Colon (tissue), 2 donors: ENCODE measurements at regions not wholly inside any gene's neighbourhood (a gene's known extent, or its start where the extent isn't known, plus 50 kb on each side); places are given as distances from the start of the nearest gene placed in this dataset.
"Not testable (repeated sequence)": the region's sequence is repeated elsewhere in the genome, so short reads cannot be mapped to it uniquely, and the experiment has no call there.

ENCODE experiments used
- FAIRE-seq: peaks from 2 replicates; lab custom pipeline; 2012; peaks lifted over from hg19 to GRCh38; lab: Jason Lieb, UNC
- donor health status: control.
- donor health status: control.

DNA sequence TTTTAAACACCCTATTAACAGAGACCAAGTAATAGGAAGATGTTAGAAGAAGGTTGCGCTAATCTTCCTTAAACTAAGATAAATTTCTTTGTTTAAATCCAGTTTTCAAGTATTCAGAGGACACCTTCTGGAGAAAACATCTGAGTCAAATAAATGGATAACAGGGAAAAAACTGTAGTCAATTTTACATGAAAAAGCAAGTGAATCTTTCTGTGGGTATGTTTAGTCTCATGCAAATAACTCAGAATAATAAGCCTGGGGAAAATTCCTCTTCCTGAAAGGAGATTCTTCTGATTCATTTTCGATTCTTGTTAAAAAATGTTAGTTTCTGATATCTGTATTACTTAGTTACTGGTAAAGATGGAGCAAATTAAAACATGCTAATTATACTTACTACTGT is 145.5 kb downstream of the CTH start:
- FAIRE-seq: no peak

DNA sequence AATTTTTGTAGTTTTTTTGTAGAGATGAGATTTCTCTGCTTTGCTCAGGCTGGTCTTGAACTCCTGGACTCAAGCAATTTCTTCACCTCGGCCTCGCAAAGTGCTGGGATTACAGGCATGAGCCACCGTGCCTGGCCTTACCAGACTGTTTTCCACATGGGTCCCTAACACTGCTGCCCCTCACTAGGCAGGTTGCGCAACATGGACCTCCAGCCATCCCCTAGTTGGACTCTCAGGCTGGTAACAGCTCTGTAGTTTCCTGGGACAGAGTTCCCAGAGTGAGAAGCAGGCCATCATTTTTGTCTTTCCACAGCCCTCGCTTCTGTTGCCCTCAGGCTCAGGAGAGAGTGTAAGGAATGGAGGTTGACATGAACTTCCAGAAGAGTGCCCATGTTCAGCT is 156.1 kb downstream of the CTH start:
- FAIRE-seq: no peak

DNA sequence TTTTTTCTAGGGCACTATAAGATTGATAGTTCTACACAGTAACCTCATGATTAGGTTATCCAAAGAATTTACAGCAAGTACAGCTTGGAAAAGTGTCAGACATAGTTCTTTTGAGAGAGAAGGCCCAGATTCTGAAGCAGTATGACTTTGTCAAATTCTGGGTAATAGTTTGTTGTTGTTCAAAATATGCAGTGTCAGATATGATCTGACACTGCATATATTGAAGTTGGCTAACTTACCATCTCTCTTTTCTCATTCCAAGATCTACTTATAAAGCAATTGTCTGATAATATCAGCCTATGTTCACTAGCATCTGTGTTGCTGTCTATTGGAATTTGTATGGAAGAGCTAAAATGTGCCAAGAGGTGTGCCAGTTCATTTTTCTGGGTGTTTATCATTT is 160.1 kb downstream of the CTH start:
- no peak for FAIRE-seq

DNA sequence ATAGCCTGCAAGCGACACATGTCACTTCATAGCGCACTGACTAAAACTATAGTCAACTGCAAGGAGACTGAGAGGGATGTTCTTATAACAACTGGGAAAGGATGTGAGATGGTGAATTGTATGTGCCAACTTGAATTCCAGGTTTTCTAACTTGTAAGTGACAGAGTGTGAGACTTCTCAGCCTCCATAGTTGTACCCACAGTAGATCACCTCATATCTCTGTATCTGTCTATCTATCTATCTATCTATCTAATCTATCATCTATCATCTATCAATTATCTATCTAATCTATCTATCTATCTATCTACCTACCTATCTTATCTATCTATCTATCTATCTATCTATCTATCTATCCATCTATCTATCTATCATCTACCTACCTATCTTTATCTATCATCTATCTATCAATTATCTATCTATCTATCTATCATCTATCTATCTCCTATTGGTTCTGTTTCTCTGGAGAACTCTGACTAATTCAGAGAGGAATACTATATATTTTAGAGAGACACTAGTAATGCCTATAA is 162.3 kb downstream of the CTH start:
- no peak for FAIRE-seq

DNA sequence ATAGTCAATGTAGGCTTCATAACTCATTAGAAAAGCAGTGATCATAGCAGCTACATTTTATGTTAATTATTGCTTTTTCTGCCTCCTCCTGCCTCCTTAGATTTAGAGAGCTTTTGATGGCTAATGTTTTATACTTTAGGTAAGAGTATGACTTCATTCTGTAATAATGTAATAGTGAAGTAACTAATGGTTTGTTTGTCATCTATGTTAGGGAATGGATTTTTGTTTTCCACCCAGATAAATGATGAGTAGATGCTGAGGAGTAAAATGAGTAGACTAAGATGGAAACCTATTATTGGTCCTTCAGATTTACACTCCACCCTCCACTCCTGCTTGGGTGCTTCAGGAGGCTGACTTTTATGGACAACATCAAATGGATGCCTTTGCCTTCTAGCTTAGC is 170.6 kb downstream of the CTH start:
- no peak for FAIRE-seq

DNA sequence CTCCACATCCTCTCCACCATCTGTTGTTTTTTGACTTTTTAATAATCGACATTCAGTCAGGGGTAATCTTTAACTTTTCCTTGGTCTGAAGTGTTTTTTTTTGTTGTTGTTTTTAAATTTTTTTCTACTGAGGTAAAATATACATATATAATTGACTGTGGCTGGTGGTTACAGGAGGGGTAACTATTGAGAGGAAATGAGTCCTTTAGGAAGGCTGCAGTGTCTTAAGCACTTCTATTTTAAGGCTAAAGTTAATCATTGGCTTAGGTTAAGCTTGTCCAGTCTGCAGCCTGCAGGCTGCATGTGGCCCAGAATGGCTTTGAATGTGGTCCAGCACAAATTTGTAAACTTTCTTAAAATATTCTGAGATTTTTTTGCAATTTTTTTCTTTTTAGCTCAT is 172.5 kb downstream of the CTH start:
- FAIRE-seq: no peak

DNA sequence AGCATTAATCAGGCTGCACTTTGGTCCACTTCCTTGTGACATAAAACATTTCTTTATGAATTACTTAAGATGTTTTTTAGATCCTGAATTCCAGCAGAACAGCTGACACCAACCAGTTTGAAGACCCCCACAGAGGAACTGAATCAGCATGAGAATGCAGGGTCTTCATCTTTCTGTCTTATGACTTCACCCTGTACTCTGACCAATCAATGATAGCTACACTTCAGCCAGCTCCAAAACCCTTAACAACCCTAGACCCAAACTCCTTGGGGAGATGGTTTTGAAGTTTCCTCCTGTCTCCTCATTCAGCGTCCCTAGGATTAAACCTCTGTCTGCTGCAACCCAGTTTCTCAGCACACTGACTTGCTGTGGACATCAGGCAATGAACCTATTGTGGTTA is 175.0 kb downstream of the CTH start:
- FAIRE-seq: no peak

DNA sequence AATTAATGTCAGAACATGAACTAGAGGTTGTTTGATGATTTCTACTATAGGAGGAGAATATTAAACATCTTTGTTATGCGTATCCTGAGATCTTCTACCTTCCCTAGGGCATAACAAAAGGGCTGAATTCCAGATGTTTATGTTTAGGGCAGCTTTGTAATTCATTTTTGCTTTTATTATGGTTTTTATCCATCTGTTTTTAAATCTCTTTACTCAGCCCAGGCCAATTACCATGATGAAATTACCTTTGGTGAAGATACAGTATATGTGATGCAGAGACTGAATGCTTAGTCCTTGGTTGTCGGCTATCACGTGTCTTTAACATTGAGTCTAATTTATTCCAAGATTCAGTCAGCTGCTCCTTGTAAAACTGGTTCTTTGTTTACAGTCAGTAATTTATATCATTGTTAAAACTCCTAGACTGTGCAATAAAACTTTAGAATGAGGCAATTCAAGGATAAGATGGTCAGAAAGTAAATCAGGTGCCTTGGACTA is 176.9 kb downstream of the CTH start:
- FAIRE-seq: no peak

DNA sequence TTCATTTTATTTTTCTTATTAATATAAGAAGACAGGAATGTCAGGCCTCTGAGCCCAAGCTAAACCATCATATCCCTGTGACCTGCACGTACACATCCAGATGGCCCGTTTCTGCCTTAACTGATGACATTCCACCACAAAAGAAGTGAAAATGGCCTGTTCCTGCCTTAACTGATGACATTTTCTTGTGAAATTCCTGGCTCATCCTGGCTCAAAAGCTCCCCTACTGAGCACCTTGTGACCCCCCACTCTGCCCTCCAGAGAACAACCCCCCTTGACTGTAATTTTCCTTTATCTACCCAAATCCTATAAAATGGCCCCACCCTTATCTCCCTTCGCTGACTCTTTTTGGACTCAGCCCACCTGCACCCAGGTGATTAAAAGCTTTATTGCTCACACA is 182.5 kb downstream of the CTH start:
- FAIRE-seq: not testable (repeated sequence)

DNA sequence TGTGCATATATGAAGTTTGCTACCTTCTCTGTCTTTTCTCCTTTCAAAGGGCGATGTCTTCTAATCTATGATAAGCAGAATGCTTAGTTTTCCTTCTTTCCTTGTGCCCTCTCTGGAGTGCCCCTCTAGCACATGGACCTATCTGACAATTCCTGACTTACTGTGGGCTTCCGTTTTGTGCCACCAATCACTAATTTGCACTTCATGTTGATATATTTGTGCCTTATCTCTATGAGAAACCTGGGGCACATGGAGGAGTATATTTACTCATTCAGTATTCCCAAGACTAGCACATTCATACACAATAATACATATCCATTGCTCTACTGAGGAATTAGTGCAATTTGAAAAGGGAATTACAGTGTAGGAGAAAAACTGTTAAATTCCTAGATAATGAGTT is 197.7 kb downstream of the CTH start:
- no peak for FAIRE-seq

DNA sequence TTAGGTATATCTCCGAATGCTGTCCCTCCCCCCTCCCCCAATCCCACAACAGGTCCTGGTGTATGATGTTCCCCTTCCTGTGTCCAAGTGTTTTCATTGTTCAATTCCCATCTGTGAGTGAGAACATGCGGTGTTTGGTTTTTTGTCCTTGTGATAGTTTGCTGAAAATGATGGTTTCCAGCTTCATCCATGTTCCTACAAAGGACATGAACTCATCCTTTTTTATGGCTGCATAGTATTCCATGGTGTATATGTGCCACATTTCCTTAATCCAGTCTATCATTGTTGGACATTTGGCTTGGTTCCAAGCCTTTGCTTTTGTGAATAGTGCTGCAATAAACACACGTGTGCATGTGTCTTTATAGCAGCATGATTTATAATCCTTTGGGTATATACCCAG is 199.1 kb downstream of the CTH start:
- FAIRE-seq: not testable (repeated sequence)

DNA sequence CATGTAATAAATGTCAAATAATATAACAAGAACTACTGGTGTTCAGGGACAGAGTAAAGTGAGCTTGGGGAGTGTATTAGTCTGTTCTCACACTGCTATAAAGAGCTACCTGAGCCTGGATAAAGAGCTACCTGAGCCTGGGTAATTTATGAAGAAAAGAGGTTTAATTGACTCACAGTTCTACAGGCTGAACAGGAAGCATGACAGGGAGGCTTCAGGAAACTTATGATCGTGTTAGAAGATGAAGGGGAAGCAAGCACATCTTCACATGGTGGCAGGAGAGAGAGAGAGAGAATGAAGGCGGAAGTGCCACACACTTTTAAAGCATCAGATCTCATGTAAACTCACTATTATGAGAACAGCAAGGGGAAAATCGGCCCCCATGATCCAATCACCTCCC is 205.9 kb downstream of the CTH start:
- no peak for FAIRE-seq

DNA sequence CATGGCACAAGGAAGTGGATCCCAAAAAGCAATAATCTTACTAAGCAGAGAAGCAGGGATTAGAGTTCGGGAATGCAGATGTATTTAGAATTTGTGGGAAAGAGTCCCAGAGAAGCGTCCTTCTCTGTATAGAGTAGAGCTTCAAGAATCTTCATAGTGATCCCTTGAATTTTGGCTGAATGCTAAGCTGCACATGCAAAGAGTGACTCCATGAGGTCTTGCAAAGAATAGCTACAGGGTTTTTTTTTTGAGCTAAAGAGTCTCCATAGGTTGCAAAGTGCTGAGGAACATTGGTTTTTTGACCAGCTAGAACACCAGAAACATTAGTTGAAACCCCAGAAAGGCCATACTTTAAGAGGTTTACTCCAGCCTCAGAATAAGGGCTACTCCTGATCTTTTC is 206.7 kb downstream of the CTH start:
- FAIRE-seq: no peak

DNA sequence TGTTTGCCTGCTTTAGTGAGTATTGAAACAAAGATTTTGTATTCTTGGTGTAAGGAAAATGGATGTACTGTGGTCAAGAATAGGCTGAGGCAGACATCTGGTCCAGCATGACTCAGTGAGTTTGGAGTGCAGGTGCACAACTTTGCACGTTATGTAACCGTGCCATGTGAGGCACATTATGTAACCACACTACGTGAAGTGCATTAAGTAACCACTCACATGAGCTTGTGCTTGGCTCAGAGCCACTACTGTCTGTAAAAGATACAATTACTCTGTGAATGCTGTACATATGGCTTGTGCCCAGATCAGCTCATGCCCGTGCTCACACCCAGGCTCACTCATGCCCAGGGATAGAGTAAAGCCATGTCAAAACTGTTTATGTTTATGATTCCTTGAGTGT is 216.8 kb downstream of the CTH start:
- FAIRE-seq: no peak

DNA sequence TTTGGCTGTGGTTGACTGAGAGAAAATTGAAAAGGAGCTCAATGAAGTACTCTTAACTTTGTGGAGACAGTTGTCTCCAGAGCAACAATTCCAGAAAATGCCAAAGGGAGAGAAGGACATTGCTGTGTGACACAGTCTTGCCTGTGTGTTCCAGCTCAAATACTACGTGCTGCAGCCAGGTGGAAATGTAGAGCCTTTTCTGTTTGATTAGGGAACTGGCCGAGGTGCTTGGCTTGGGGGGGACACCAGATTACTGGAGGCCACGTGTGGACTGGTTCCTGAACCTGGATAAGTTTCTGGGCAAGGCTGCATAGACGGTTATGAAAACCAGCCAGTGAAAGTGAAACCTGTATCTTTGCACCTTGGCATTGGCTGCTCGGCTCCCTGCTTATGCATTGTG is 217.9 kb downstream of the CTH start:
- FAIRE-seq: no peak

DNA sequence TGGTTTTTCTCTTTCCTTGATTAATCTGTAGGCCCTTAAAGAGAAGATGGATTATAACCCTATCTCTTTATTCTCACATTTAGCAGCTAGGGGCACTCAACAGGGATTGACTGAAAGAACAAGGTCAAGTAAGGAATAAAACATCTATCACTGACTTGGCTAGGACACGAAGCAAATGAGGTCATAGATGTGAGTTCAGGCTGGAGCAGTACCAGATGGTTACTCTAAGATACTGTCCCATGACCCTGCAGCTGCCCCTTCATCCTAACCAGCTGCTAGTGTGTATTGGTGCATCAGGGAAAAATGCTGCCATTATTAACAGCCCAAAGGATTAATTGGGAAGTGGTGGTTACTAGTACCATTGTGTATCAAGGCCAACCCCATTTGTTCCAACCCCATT is 221.9 kb downstream of the CTH start:
- no peak for FAIRE-seq

DNA sequence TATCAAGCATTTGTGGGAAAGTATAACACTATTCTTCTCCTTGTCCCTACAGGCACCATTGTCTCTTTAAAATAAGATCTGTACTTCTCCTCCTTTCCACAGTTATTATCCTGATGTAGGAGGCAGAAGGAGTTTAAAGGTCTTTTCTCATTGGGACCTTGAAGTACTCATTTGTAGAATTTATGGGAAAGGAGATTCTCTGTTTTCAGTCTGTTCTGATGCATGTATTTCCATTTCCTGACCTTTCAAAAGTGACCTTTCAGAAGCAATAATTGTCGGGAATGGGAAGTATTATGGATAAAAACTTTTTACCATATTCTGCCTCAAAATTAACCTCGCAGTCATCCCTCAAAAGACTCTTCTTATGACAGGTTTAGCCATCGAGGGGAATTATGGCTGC is 224.8 kb downstream of the CTH start:
- no peak for FAIRE-seq

DNA sequence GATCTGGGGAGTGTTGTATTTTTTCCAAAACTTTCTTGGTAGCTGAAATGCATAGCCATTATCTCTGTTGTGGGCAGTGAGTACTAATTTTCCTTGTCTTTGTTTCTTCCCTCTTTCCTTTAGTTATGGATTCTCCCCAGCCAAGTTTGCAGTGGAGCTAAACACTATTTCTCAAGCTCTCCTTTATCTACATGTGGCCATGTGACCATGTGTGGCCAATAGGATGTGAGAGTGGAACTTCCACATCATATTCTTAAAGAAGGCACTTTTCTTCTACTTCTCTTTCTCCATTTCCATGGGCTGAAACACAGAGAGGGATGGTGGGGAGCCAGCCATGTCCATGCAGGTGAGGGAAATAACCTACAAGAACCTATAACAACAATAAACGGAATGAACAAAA is 230.8 kb downstream of the CTH start:
- FAIRE-seq: no peak

DNA sequence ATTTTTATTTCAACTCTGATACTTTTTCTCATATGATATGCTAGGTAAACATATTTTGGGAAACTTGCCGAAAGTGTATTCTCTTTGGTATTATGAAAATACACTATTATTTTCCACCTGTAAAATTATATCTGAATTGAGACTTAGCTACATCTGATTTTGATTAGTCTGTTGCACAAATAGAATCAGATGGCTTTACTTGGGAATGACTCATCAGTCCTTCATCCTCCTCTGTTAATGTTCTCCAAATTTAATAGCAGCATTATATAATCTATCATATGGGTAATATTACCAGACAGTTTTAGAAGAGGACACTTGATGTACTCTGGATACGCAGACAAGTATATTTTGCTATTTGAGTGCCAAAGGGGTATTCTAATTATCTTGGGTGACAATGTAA is 245.3 kb downstream of the CTH start:
- FAIRE-seq: no peak

DNA sequence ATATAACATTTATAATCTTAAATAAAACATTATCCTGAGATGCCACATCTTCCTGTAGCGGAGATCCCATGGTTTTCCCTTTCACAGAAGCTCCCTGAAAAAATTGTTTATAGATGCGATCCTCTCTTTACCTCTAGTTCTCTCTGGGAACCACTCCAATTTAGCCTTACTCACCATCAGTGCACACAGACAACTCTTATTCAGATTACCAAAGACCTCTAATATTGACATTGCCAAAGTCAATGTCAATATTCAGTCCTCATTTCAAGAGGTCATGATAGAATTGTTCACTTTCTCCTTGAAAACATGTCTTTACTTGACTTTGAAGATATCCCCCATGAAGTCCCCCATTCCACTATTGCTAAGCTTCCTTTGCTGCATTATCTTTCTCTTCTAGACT is 248.8 kb downstream of the CTH start:
- no peak for FAIRE-seq

DNA sequence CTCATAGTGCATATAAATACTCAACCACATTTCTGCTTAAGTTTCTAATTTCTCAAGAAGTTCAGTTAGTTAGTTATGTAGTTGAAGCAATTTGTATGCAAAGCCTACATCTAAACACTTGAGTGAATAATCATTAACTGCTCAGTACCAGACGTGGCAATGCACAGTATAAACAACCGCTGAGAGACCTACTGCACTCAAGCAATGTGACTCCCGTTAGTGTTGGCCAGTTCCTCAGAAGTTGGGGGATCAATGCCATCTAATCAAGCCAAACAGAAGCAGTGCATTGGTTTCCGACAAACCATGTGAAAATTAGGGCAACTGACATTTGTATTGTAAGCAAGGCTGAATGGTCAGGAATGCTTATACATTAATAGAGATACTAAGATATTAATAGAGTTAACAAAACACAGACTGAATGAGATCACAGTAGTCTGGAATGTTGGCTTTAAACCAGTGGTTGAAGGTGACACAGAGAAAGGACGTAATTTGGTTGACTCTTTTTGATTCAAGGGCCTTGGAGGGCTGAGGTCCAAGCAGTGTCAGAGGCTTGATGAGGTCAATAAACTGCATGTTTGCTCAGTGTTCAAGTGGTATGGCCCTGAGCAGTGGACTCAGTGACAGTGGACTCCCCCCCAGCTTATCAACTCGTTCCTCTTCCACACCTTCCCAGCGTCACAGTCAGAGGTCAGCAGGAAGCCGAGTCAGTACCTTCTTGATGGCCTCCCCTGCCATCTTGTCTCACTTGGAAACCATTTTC is 255.5 kb downstream of the CTH start:
- FAIRE-seq: no peak

DNA sequence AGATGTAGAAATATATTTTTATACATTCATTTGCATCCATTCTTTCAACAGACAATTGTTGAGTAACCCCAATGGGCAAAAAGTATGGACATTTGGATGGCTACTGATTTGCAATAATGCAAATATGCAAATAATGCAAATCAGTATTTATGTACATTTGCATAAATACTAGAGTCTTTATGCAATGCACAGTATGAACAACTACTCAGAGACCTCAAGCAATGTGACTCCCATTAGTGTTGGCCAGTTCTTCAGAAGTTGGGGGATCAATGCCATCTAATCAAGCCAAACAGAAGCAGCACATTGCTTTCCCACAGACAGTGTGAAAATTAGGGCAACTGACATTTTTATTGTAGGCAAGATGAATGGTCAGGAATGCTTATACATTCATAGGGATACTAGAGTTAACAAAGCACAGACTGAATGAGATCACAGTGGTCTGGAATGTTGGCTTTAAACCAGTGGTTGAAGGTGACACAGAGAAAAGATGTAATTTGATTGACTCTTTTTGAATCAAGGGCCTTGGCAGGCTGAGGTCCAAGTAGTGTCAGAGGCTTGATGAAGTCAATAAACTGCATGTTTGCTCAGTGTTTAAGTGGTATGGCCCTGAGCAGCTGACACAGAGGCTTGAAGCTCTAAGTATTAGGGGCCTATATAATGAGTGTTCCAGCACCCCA is 256.6 kb downstream of the CTH start:
- FAIRE-seq: no peak

DNA sequence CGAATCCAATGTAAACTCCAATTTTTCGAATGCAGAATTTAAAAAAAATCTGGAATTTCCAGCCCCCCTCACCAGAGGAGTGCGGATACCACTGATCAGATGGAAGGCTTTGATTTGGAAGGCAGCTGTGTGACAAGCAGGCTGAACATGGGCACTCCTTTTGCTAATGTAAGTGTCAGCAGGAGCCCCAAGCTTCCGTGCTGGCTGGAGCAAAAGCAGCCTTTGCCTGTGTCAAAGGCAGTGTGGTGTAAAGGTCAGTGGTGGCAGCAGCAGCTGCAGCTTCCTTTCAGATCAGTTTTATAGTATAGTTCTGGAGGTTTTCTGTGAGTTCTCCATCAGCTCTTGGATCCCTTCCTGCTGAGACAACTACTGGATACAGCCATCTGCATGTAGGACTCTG is 259.9 kb downstream of the CTH start:
- no peak for FAIRE-seq

DNA sequence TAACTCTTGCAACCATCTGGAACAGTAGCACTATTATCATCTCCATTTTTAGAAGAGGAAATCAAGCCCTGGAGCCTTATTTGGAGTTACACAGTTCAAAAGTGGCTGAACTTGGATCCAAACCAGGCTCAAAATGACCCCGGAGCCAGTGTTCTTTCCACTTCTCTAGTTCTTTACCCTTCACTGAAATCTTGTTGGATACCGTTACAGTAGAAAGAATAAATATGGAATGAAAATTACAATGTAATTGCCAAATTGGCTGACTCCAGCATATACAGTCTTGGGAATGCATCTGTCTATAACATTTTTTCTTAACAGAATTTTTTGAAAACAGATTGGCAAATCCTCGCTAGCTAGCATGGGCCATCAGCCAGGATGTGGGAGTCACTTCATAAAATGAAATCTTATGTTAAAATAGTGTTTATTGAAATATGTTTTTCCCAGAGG is 261.4 kb downstream of the CTH start:
- no peak for FAIRE-seq
